T-helper 17 cell (primary cell): ENCODE measurements at regions not wholly inside any gene's neighbourhood (a gene's known extent, or its start where the extent isn't known, plus 50 kb on each side); places are given as distances from the start of the nearest gene placed in this dataset.

Experiments used
- ATAC-seq: fragments of 150-1000 bp; cut with Tn5 transposase; 2 replicates; pipeline ENCODE4 v1.10.0; 2021; ENCODE audit warnings: mild to moderate bottlenecking, moderate library complexity
- DNase-seq, 3 donors: peaks; one replicate each; pipeline versions ENCODE4 v3.0.0 to v3.0.0-alpha.2; 2020 to 2021
- H3K9me3 ChIP-seq: one replicate; pipeline ENCODE4 v1.7.0; 2013; ENCODE audit warnings: low read length, mild to moderate bottlenecking; ENCODE audit not compliant: control insufficient read depth, poor library complexity, severe bottlenecking
- H3K27ac Mint-ChIP-seq: one replicate; pipeline ENCODE4 v1.8.0; 2022; ENCODE audit warnings: mild to moderate bottlenecking, moderate library complexity, mixed read lengths
- H3K27me3 Mint-ChIP-seq: one replicate; pipeline ENCODE4 v1.8.0; 2022; ENCODE audit warnings: mixed read lengths
- H3K36me3 Mint-ChIP-seq: one replicate; pipeline ENCODE4 v1.8.0; 2022; ENCODE audit warnings: low read depth, mixed read lengths
- H3K4me1 Mint-ChIP-seq: one replicate; pipeline ENCODE4 v1.8.0; 2022; ENCODE audit warnings: mild to moderate bottlenecking, mixed read lengths
- H3K4me3 Mint-ChIP-seq: one replicate; pipeline ENCODE4 v1.8.0; 2022; ENCODE audit warnings: mild to moderate bottlenecking, moderate library complexity, mixed read lengths

GRCh38 chr6:22656706-22657351, 87.5 kb downstream of the HDGFL1 start:
- H3K4me3 Mint-ChIP-seq, result no peak overlapping the region
- no peaks in the 10 kb centered on the region for H3K36me3 Mint-ChIP-seq
- no peaks in the 10 kb centered on the region for H3K4me1 Mint-ChIP-seq
- H3K9me3 ChIP-seq, result no peaks in the 10 kb centered on the region
- ATAC-seq, result no peak
- no peaks in the 10 kb centered on the region for H3K27me3 Mint-ChIP-seq
- DNase-seq, result no peak
- H3K27ac Mint-ChIP-seq, result no peak overlapping the region

GRCh38 chr6:22657352-22657980, 88.1 kb downstream of the HDGFL1 start:
- no peaks in the 10 kb centered on the region for H3K9me3 ChIP-seq
- Mint-ChIP-seq H3K4me1 (no peaks in the 10 kb centered on the region), H3K4me3 (no peak overlapping the region), H3K27me3 (no peaks in the 10 kb centered on the region), H3K27ac (no peak overlapping the region), H3K36me3 (no peaks in the 10 kb centered on the region)
- ATAC-seq (no peak), DNase-seq (no peak)

GRCh38 chr6:22658183-22658582, 88.8 kb downstream of the HDGFL1 start:
- Mint-ChIP-seq H3K4me1 (no peaks in the 10 kb centered on the region), H3K27me3 (no peaks in the 10 kb centered on the region), H3K27ac (no peak overlapping the region)

GRCh38 chr6:22658934-22659333, 89.6 kb downstream of the HDGFL1 start:
- H3K27me3 Mint-ChIP-seq, result no peaks in the 10 kb centered on the region
- no peak for ATAC-seq
- H3K9me3 ChIP-seq, result no peaks in the 10 kb centered on the region
- DNase-seq, result no peak
- H3K36me3 Mint-ChIP-seq, result no peaks in the 10 kb centered on the region
- no peak overlapping the region for H3K4me3 Mint-ChIP-seq
- H3K4me1 Mint-ChIP-seq, result no peaks in the 10 kb centered on the region
- H3K27ac Mint-ChIP-seq, result no peak overlapping the region

More at GRCh38 chr6:22658183-22658582, 88.8 kb downstream of the HDGFL1 start:
- Mint-ChIP-seq H3K4me3 (no peak overlapping the region), H3K36me3 (no peaks in the 10 kb centered on the region)
- ATAC-seq, result no peak
- H3K9me3 ChIP-seq, result no peaks in the 10 kb centered on the region
- no peak for DNase-seq

GRCh38 chr6:22664968-22665367, 95.6 kb downstream of the HDGFL1 start:
- Mint-ChIP-seq H3K27me3 (no peaks in the 10 kb centered on the region), H3K27ac (no peak overlapping the region), H3K36me3 (no peaks in the 10 kb centered on the region), H3K4me3 (no peak overlapping the region), H3K4me1 (no peaks in the 10 kb centered on the region)
- ATAC-seq (no peak), DNase-seq (no peak)
- no peaks in the 10 kb centered on the region for H3K9me3 ChIP-seq

GRCh38 chr6:22666021-22666420, 96.7 kb downstream of the HDGFL1 start:
- Mint-ChIP-seq H3K4me1 (no peaks in the 10 kb centered on the region), H3K4me3 (no peak overlapping the region), H3K36me3 (no peaks in the 10 kb centered on the region), H3K27me3 (no peaks in the 10 kb centered on the region), H3K27ac (no peak overlapping the region)
- H3K9me3 ChIP-seq, result no peaks in the 10 kb centered on the region
- DNase-seq, result no peak
- ATAC-seq, result no peak

- H3K9me3 ChIP-seq, result no peaks in the 10 kb centered on the region
- Mint-ChIP-seq H3K36me3 (no peaks in the 10 kb centered on the region), H3K4me3 (no peak overlapping the region), H3K4me1 (no peaks in the 10 kb centered on the region), H3K27me3 (no peaks in the 10 kb centered on the region), H3K27ac (no peak overlapping the region)
- ATAC-seq (no peak), DNase-seq (no peak)
These were observed 97.2 kb downstream of the HDGFL1 start for GRCh38 chr6:22666586-22666985.

- ATAC-seq, result no peak
- Mint-ChIP-seq H3K4me3 (no peak overlapping the region), H3K4me1 (no peaks in the 10 kb centered on the region), H3K27ac (no peak overlapping the region), H3K36me3 (no peaks in the 10 kb centered on the region), H3K27me3 (no peaks in the 10 kb centered on the region)
- H3K9me3 ChIP-seq, result no peaks in the 10 kb centered on the region
- DNase-seq, result no peak
These were observed 98.5 kb downstream of the HDGFL1 start for GRCh38 chr6:22667855-22668254.

GRCh38 chr6:22668307-22668706, 98.9 kb downstream of the HDGFL1 start:
- H3K4me3 Mint-ChIP-seq, result no peak overlapping the region
- H3K36me3 Mint-ChIP-seq, result no peaks in the 10 kb centered on the region
- ATAC-seq (no peak), DNase-seq (no peak)
- no peak overlapping the region for H3K27ac Mint-ChIP-seq
- H3K9me3 ChIP-seq, result no peaks in the 10 kb centered on the region
- no peaks in the 10 kb centered on the region for H3K27me3 Mint-ChIP-seq
- no peaks in the 10 kb centered on the region for H3K4me1 Mint-ChIP-seq

GRCh38 chr6:22668717-22669116, 99.4 kb downstream of the HDGFL1 start:
- Mint-ChIP-seq H3K27ac (no peak overlapping the region), H3K4me3 (no peak overlapping the region), H3K4me1 (no peaks in the 10 kb centered on the region), H3K27me3 (no peaks in the 10 kb centered on the region), H3K36me3 (no peaks in the 10 kb centered on the region)
- ATAC-seq (no peak), DNase-seq (no peak)
- H3K9me3 ChIP-seq, result no peaks in the 10 kb centered on the region

GRCh38 chr6:22670605-22671004, 101.2 kb downstream of the HDGFL1 start:
- H3K9me3 ChIP-seq, result no peaks in the 10 kb centered on the region
- no peak for DNase-seq
- Mint-ChIP-seq H3K27me3 (no peaks in the 10 kb centered on the region), H3K4me1 (no peaks in the 10 kb centered on the region), H3K27ac (no peak overlapping the region), H3K36me3 (no peaks in the 10 kb centered on the region), H3K4me3 (no peak overlapping the region)
- no peak for ATAC-seq

- Mint-ChIP-seq H3K4me1 (no peaks in the 10 kb centered on the region), H3K36me3 (no peaks in the 10 kb centered on the region), H3K27ac (no peak overlapping the region), H3K4me3 (no peak overlapping the region), H3K27me3 (no peaks in the 10 kb centered on the region)
- DNase-seq, result no peak
- no peak for ATAC-seq
- H3K9me3 ChIP-seq, result no peaks in the 10 kb centered on the region
These were observed 104.1 kb downstream of the HDGFL1 start for GRCh38 chr6:22673474-22673873.

GRCh38 chr6:22680950-22681349, 111.6 kb downstream of the HDGFL1 start:
- DNase-seq (no peak), ATAC-seq (no peak)
- no peaks in the 10 kb centered on the region for H3K27me3 Mint-ChIP-seq
- no peaks in the 10 kb centered on the region for H3K36me3 Mint-ChIP-seq
- no peak overlapping the region for H3K27ac Mint-ChIP-seq
- H3K4me1 Mint-ChIP-seq, result no peaks in the 10 kb centered on the region
- H3K9me3 ChIP-seq, result no peaks in the 10 kb centered on the region
- no peak overlapping the region for H3K4me3 Mint-ChIP-seq

- H3K27me3 Mint-ChIP-seq, result no peaks in the 10 kb centered on the region
- H3K4me1 Mint-ChIP-seq, result no peaks in the 10 kb centered on the region
- H3K36me3 Mint-ChIP-seq, result no peaks in the 10 kb centered on the region
- ATAC-seq (no peak), DNase-seq (no peak)
- no peak overlapping the region for H3K4me3 Mint-ChIP-seq
- no peak overlapping the region for H3K27ac Mint-ChIP-seq
- H3K9me3 ChIP-seq, result no peaks in the 10 kb centered on the region
These were observed 112.4 kb downstream of the HDGFL1 start for GRCh38 chr6:22681761-22682160.
